Breast epithelium (tissue), 3 donors: ENCODE measurements at regions not wholly inside any gene's neighbourhood (a gene's known extent, or its start where the extent isn't known, plus 50 kb on each side); places are given as distances from the start of the nearest gene placed in this dataset.

Source experiments
- CTCF ChIP-seq, 3 donors: fragments of 450-650 bp; IDR thresholded peaks; one replicate each; pipeline ENCODE4 v1.5.1; 2016 to 2017; ENCODE audit warnings: antibody characterized with exemption in 3 of 3, mild to moderate bottlenecking in 3 of 3, moderate library complexity in 3 of 3
- POLR2A ChIP-seq: fragments of 450-650 bp; IDR thresholded peaks from one replicate; pipeline ENCODE4 v1.6.1; 2016; ENCODE audit warnings: antibody characterized with exemption, mild to moderate bottlenecking, moderate library complexity

- TF ChIP-seq CTCF (IDR thresholded peaks at IDR 0.05) (no peak), POLR2A (no peak)
Measured at GRCh38 chr5:143539742-143540141, 136.3 kb upstream of the NR3C1 start.
